Left forelimb (tissue), 1 donor: ENCODE measurements at regions not wholly inside any gene's neighbourhood (a gene's known extent, or its start where the extent isn't known, plus 50 kb on each side); places are given as distances from the start of the nearest gene placed in this dataset.

Source experiments
- DNase-seq: peaks from one replicate; pipeline ENCODE4 v3.0.0-alpha.2; 2018; ENCODE audit warnings: low spot score

DNA sequence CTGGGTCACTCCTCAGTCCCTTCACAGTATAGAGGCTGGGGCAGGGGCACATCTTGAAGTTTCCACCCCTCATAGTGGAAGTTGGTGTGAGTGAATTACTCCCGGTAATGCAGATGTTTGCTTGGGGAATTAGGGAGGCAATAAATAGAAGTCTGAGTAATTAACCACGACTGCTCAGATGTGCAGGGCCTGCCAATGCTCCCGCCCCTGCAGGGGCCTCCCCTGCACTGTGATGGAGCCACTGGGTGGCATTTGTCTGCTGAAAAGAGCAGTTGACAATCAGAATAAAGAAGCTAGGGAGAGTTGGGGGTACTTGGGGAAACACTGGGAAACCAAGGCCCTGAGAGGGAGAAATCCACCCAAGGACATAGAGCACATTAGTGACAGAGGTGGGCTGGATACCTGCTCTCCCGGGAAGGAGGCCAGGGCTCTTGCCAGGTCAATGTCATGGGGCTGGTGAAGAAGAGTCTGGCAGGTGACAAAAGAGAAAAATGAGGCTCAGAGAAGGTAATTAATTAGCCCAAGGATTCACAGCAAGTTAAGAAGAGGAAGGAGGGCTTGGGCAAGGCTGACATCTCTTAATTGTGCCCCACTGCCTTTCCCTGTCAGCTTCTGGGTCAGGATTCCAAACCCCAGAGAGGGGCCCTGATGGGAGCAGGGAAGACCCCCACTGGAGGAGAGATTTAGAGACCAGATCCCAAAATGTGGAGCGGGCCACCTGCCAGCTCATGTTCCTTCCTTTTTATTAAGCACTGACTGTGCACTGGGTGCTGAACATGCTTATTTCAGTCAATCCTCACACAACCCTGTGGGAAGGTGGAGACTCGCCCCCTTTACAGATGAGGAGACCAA is 436.2 kb downstream of the MATN1 start:
- DNase-seq: no peak

DNA sequence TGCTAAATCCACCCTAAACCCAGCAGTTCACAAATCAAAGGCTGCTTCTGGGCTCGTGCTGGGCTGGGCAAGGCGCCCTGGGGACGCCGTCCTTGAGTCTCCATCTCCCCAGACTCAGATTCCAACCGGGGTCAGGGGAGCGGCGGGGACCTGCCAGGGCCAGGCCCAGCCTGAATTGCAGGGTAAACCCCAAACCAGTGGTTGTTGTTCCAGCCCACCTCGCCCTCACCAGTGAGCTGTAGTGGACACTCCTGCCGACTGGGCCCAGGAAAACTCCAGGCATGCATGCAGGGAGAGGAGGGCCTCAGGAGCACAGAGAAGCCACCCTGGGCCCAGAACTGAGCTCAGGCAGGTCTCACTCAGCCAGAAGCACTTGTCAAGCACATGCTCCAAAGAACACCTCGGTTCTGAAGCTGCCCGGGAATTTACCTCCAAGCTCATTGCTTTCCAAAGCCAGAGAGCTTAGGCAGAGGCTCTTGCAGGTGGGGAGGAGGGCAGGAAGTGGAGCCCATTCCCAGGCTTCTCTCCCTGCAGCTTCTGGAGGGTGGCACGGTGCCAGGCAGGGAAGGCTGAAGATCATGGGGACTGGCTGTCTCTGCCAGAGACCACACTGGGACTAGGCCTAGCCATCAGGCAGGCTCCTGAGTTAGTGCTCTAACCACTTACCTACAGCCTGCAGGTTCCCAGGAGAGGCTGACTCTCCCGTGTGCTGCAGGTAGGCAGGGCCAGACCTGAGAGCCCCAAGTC is 437.0 kb downstream of the MATN1 start:
- DNase-seq: peak; percentile 60

DNA sequence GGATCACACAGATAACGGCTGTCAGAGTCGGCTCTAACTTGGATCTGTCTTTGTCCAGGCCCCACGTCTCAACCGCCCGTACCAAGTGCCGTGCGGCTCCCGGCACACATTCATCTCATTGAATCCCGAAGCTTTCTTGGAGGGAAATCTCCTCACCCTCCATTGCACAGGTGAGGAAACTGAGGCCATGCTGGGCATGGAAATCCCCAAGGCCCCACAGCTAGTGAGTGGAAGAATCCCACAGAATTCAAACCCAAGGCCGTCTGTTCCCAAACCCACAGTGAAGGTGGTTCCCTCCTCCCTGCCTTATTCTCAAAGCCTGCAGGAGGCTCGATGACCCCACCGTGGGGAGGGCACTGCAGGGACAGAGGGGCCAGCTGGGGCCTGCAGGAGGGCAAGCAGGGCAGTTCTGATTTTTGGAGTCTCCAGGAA is 437.9 kb downstream of the MATN1 start:
- peak; percentile 51 for DNase-seq

DNA sequence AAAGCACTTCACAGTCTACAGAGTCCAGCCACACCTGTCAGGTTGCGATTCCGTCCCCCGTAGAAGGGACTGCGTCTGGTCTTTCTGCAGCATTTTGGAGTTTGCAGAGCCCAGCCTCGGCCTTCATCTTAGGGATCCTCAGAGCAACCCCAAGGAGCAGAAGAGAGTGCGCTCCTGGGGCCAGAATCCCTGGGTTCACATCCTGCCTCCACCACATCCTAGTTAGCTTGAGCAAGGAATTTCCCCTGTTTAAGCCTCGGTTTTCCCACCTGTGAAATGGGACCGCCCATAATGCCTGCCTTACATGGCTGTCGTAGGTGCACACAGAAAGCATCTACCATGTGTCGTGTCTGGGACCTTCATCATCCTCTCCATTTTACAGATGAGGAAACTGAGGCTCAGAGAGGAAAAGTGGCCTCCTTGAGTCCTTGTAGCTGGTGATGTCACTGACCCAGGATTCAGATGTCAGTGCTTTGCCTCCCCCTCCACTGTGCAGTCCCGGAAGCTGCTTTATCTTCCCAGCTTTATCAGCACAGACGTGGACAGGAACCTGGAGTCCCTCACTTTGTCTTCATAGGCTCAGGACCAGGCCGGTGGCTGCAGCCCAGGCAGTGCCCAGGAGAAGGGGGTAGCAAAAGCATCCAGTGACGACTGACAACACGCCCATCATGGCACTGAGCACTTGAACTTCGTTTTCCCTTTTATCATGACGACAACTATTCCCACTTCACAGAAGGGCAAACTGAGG is 438.5 kb downstream of the MATN1 start:
- DNase-seq: peak; percentile 49

DNA sequence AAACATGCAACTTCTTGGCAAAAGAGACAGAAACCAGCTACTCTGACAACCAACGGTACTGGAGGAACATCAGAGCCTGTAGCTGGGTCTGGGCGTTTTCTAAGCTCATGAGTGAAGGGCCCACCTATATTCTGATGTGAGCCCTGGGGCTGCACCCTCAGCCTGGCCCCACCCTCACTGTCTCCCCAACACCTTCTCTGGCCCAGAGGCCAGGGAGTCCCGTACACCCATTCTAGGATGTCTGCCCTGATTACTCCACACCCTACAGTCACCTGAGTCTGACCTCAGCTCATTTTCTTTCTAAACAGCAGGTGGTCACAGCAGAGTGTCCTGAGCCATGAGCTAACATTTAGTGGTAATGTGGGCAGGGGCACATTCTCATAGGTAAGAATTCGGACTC is 439.2 kb downstream of the MATN1 start:
- DNase-seq: peak; percentile 11

DNA sequence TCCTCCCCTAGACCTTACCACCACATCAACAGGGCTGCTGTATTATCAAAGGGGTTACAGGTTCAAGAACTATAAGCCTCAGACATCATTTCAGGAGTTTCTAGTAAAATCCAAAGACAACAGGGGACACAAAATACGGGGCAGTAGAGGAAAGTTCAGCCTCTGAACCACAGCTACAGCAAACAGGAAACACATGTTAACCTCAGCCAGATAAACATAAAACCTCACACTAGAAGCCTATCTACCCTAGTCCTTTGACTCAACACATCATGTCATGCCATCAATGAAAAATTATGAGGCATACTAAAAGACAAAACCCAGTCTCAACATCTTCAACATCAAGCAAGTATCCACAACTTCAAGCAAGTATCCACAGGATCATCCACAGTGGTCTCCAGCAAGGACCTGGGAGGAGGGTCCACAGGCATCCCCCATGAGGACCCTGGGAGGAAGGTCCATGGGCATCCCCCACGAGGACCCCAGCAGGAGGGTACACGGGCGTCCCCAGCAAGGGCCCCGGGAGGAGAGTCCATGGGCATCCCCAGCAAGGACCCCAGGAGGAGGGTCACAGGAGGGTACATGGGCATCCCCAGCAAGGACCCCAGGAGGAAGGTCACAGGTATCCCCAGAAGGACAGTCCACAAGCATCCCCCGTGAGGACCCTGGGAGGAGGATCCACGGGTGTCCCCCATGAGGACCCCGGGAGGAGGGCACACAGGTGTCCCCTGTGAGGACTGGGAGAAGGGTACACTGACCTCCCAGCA is 440.0 kb downstream of the MATN1 start:
- DNase-seq: peak; percentile 48

DNA sequence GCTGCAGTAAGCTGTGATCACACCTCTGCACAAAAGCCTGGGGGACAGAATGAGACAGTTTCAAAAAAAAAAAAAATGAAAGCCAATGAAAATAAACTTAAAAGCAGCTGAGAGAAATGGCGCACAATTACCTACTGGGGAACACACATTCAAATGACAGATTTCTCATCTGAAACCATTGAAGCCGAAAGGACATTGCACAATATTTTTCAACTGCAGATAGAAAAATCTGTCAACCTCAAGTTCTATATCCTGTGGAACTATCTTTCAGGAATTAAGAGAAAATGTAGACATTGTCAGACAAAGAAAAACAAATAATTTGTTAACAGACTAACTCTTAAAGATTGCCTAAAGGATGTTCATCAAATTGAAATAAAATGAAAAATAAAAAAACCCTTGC is 442.8 kb downstream of the MATN1 start:
- no peak for DNase-seq

DNA sequence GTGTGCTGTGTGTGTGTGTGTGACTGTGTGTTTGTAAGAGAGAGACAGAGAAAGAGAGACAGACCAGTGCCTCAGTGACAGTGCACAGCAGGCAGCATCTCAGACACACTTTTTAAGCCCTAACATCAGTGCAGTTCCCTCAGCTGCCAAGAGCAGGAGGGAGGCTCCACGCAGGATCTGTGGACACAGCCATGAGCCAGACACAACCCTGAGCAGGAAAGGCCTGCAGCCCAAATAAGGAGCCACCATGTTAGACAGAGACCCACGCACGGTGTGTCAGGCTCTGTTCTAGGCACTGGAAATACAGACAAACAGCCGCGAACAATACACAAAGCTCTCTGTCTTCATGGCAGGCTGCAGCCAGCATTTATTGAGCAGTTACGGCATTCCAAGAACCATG is 445.5 kb downstream of the MATN1 start:
- peak; percentile 55 for DNase-seq

DNA sequence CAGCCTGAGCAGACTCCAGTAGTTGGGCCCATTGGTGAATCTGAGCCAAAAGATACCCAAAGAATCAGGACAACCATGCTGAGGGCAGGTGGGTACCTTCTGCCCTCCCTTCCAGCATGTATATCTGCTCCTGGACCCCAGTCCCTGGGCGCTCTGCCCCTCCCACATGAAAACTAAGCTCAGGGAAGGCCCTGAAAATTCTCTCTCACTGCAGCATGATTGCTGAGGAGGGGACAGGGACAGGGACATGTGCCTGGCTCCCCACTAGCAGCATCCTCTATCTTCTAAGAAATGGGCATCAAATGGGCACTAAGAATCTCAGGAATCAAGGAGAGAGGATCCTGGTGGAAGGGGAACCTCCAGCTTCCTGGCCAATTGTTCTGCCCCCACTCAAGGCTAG is 446.0 kb downstream of the MATN1 start:
- DNase-seq: peak; percentile 9

DNA sequence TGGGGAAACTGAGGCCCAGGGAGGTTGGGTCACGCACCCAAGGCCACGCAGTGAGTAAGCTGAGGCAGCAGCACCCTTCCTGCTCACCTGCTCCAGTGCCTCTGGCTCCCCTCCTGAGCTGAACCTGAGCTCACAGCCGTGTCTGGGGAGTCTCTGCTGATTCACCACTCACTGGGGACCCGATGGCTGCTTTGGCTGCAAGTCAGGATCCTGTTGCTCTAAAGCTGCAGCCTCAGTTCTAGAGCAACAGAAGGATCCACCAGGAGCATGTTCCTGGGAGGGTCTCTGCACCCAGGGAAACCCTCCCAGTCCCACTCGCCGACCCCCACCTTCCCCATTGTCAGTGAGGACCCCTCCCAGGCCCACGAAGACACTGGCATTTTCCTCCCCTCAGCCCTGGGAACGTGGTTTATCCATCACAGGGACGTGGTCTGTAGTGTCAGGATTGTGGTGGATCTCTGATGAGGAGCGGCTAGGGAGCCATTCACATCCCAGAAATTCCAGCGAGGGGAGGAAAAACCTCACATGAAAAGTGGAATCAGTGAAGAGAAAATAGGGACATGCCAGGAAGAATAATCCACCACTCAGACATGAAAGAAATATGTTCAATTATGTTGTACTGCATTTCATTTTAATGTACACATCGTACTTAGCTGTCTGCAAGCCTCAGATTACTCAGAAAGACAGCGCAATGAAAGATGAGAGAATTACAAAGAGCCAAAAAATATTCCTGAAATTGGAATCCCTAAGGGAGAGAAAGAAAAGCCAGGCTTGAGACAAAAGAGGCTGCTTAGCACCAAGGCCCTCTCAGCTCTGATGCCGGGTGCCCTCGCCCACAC is 447.2 kb downstream of the MATN1 start:
- peak; percentile 22 for DNase-seq

DNA sequence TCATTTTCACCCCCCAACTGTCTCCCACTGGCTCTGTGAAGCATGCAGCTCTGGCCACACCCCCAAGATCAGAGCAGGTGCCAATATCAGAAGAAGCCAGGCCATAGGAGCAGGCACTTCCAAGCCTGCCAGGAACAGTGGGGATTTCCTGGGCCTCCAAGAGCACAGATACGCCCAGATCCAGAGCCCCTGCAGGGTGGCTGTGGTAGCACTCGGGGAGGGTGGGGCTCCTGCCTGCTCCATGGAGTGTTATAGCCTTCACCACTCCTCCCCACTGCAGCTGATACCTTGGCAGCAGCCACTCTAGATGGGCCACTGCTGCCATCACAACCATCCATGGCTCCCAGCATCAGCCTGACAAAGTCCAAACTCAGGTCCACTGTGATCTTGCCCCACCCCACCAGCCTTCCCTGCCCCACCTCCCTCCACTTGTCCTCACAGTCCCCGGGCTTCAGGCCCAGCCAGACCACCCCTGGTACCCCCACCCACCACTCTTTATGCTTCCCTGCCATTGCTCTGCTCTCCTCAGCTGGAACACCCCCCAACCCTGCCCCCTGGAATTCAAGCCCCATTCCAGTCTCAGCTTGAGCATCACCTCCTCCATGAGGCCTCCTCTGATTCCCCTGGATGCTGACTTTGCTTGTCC is 448.3 kb downstream of the MATN1 start:
- peak; percentile 58 for DNase-seq

DNA sequence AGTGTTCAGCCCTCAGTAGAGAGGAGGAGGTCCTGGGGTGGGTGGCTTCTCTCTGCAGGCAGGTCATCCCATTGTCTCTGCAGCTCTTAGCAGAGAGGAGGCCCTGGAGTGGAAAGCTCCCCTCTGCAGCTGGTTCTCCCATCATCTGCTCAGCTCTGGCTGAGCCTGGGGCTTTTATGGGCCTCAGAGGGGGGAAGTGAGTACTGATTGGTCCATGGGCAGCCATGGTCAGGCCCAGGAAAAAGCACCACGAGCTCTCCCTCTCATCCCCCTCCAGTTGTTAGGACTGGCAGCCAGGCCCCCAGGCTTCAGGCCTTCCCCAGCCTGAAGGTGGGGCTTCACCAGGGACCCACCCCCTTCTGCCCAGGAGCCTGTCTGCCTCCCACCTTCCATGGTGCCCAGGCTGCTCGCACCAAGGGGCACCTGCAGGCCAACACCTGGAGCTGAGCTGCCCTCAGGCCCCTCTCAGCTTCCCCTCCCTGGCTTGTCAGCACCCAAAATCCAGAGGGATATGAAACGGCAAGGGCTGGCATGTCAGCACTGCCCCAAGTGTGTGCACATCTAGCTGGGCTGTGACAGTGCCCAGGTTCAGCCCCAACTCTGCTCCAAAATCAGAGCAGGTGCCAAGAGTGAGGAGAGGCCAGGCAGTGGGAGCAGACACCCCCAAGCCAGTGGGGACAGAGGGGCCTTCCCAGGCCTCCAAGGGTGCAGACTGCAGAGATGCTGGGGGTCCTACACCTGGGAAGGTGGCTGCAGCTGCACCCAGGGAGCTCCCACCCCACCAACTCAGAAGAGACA is 449.0 kb downstream of the MATN1 start:
- peak; percentile 28 for DNase-seq

DNA sequence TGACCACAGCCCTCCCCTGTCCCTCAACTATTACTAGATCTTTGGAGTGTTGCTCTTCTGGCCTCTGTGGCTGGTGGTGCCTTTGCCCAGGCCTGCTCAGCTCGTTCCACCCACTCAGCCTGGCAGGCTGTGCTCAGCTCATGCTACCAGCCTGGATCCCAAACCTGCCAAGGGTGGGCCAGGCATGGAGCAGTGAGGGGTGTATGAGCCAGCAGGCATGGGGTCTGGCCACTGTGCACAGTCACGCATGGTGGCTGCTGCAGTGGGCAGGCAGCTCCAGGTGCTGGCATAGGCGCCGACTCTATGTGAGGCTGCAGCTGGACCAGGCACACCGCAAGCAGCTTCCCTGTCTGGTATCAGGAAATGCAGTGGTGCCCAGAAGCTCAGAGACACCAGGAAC is 449.9 kb downstream of the MATN1 start:
- peak; percentile 49 for DNase-seq

DNA sequence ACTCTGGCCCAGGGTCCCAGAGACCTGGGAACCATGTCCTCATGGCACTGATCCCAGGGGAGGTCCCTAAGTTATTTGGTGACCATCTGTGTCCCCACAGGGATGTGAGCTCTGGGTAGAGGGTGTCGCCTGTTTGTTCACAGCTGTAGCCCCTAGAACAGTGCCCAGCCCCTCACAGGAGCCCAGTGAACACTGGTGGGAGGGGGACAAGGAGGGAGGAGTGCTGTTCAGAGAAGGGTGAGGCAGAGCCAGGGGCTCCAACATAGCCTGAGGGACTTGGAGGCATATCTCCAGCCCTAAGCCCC is 450.4 kb downstream of the MATN1 start:
- peak; percentile 33 for DNase-seq

DNA sequence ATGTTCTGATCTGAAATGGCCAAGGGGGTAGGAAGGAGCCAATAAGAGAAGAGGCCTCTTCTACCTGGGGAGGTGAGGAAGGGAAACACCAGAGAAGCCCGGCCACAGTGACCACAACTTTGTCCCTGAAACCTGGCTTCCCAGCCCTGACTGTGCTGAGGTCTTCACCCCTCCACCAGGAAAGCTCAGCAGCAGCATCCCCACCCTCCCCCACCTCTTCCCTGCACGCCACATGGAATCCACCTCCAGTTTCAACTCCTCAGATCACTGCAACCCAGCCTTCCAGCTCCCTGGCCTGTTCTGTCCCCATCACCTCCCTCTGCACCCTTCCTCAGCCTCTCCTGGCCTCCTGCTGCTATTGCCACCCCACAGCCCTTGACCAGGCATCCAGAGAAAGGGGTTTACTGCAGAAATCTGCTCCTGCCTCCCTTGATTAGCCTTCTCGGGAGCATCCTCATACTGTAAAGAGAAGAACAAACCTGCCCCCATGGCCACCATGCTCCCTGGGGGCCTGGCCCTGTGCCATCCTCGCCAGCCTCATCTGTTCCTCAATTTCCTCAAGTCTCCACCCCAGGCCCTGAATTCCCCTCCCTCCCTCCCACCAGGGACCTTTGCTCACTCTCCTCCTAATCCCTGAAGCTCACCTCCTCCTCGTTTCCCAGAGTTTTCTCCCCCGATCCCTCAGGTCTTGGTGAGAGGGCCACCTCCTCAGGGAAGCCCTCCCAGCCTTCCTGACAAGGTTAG is 450.9 kb downstream of the MATN1 start:
- peak; percentile 25 for DNase-seq

DNA sequence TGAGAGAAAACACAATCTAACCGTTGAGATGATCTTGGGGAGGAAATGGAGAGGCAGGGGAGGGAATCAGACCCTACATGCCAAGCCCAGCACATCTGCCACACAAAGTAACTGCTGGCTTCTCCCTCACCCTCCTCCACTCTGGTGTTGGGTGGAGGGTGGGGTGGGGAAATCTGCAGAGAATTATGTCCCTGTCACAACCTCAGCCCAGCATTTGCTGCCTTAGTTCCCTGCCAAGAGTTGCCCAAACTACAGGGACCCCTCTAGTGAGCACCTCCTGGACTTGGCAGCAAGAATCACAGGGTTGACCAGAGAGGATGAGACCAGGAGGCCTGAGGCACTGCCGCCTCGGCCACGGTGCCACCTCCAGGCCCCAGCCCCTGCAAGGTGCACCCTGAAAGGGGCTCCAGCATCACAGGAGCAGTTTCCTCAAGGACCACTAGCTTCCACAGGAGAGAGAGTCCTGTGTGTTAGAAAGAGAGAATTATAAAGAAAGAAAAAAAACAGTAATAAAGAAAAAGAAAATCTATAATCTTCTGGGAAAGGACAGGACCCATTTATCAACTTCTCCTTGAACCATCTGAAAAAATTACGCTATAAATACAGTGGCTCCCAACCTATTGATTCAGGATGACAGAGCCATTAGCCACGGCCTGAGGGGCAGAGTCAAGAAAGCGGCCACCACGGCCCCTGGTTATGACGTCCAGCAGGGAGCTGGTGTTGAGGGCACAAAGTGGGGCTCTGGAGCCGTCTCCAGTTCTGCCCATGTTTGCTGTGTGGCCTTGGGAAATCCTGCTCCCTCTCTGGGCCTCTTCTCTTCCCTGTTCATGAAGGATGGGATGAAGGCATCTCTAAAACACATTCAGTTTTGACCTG is 451.7 kb downstream of the MATN1 start:
- DNase-seq: peak; percentile 36

DNA sequence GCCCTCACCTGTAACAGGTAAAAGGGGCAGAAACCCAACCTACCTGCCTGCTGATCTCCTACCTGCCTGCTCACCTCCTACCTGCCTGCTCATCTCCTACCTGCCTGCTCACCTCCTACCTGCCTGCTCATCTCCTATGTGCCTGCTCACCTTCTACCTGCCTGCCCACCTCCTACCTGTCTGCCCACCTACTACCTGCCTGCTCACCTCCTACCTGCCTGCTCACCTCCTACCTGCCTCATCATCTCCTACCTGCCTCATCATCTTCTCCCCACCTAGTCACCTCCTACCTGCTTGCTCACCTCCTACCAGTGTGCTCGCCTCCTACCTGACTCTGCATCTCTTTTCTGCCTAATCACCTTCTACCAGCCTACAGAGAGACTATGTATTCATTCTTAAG is 452.9 kb downstream of the MATN1 start:
- peak; percentile 50 for DNase-seq
